ENCODE measurements at regions not wholly inside any gene's neighbourhood (a gene's known extent, or its start where the extent isn't known, plus 50 kb on each side); places are given as distances from the start of the nearest gene placed in this dataset.

DNA sequence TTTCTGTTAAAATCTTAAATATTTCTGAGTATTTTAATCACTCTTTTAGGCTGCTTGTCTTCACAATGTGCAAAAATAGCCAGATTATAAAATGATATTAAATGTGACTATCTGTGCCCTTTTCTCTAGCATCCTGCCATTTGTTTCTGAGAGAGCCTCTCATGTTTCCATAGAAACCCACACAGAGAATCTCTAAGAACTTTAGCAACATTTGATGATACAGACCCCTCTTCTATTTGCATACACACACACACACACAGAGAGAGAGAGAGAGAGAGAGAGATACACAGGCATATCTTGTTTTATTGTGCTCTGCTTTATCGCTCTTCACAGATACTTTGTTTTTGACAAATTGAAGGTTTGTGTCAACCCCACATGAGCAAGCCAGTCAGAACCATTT, 134.5 kb upstream of the DDX18 start:
- DNase-seq = no peak

GRCh38 chr2:117684919-117685318, 129.6 kb upstream of the DDX18 start:
- no peak for DNase-seq

DNA sequence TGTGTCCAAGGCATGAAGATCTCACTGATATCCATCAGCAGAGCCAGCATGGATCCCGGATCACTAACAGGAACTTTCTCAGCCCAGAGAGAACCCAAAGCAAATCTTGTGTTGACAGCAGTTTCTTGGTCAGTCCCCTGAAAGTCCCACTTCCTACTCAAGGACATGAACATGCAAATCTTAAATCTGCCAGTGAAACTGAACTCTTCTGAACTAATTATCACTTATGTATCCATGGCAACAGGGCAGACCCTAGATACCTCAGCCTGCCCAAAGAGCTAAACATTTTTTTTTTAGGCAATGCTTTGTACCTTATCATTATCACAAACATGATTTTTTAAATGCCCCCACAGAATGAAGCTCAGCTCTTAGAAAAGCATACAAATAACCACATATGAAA, 127.8 kb upstream of the DDX18 start:
- DNase-seq = no peak

DNA sequence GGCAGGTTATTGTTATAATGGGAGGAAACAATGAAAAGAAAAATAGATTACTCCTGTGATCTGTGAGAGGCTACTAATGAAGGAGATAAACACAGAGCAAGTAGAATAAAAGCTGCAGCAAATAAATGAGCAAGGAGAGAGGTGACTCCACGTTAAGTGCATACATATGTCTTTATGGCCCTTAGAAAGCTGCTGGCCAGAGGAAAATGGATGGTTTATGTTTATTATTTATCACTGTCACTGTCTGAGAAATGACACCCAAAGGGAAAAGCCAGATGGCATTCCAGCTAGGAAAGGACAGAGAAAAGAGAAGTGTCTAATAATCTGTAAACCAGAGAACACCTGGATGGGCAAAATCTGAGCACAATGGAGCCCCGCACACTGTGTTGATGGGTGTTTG, 122.9 kb upstream of the DDX18 start:
- no peak for DNase-seq

GRCh38 chr2:117692001-117692763, 122.3 kb upstream of the DDX18 start:
- no peak for DNase-seq

GRCh38 chr2:117693154-117693553, 121.3 kb upstream of the DDX18 start:
- no peak for DNase-seq

- no peak for DNase-seq
Observed at GRCh38 chr2:117693651-117694050, 120.8 kb upstream of the DDX18 start.

GRCh38 chr2:117698287-117698686, 116.2 kb upstream of the DDX18 start:
- DNase-seq = no peak

DNA sequence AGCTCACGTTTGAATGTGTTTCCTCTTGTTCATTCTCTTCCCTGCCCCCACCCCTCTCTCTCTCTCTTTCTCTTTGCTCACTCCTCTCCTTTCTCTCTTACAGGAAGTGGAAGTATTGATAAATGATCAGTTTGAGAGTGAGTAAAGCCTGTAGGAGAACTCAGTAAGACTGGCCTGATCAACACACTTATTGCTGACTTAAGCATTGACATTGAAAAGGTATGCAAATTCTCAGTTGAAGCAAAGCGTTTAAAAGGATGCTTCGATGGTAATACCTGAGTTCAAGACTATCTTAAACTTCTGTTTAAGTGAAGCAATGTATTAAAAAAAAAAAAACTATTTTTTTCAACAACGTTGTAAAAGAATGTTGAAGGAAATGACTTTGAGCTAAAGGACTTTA, 115.7 kb upstream of the DDX18 start:
- no peak for DNase-seq

GRCh38 chr2:117700471-117700870, 114.0 kb upstream of the DDX18 start:
- no peak for DNase-seq

DNA sequence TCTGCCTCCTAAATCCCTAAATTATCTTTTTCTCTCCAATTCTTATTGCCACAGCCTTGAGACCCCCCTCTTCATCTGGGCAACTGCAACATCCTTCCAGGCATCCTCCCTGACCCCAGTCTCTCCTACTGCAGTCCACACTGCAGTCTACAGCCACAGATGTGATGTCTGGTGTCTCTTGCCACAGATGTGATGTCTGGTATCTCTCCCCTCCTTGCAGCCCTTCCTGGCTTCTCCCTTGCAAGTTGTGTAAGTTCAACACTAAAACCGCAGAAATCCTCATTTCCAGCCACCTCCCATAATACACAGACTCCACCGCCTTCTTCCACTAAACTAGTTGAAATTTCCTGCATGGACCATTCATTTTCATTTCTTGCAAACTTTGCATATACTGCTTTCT, 113.1 kb upstream of the DDX18 start:
- DNase-seq = no peak

DNA sequence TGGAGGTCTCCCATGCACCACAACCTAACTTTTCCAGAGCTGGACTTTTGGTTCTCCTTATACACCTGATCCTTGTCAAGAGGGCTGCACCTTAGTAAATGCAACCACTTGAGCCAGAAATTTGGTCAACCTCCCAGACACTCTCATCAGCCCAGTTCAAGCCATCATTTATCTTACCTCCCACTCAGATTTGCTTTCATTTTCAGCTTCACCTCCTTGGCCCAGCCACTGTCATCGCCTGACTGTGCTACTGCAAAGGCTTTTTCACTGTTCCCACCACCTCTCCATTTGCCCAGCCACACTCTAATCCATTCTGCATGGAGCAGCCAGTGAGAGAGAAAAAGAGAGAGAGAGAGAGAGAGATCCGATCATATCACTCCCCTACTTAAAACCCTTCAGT, 112.4 kb upstream of the DDX18 start:
- peak; percentile 3 for DNase-seq

GRCh38 chr2:117703858-117704257, 110.6 kb upstream of the DDX18 start:
- DNase-seq = no peak

DNA sequence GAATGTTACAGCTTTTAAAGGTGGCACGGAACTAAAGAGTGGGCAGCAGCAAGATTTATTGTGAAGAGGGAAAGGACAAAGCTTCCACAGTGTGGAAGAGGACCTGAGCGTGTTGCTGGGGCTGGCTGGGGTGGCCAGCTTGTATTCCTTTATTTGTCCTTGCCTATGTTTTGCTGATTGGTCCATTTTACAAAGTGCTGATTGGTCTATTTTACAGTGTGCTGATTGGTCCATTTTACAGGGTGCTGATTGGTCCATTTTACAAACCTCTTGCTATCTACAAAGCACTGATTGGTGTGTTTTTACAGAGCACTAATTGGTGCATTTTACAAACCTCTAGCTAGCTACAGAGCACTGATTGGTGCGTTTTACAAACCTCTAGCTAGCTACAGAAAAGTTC, 109.7 kb upstream of the DDX18 start:
- DNase-seq = no peak

DNA sequence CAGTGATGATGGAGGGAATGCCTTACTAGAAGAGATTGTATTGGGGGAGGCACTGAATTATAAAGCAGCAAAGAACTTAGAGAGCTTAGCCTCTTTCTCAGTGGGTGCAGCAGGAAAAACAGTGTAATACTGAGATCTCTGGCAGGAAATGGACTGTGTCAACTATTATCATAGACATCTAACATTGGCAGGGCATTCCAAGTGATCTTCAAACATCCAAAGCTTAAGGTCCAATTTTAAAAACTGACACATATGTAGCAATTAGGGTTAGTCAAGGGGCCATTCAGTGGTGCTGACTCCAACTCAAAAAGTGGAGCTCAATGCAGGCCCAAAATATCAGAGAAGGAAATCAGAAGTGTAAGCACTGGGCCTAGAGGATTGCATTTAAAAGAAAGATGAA, 106.6 kb upstream of the DDX18 start:
- no peak for DNase-seq

DNA sequence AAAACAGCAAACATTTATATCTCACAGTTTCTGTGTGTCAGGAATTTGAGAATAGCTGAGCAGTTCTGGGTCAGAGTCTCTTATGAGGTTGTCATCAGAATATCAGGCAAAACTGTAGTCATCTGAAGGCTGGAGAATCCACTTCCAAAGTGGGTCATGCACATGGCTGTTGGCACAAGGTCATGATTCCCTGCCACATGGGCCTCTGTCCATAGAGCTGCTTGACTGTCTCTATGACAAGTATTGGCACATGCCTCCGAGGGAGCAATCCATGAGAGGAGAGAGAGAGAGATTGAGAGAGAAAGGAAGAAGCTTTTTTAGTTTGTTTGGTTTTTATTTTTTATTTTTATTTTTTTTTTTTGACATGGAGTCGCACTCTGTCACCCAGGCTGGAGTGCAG, 101.8 kb upstream of the DDX18 start:
- DNase-seq = no peak

DNA sequence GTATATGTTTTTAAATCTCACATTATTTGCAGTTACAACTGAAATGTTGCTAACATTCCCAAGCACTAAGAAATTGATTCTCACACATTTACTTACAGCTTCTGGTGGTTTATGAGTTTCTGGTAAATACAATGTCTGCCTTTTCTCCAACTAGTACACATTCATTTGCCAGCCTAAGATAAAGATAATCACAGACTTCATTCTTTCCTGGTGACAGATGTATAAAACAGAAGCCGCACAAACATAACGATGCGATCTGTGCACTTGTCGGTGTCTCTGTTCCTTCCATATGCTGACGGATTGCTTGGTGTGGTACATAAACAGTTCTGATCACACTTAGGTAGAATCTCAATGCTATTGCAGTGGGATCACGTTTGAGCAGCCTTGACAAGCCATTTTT, 100.4 kb upstream of the DDX18 start:
- no peak for DNase-seq

DNA sequence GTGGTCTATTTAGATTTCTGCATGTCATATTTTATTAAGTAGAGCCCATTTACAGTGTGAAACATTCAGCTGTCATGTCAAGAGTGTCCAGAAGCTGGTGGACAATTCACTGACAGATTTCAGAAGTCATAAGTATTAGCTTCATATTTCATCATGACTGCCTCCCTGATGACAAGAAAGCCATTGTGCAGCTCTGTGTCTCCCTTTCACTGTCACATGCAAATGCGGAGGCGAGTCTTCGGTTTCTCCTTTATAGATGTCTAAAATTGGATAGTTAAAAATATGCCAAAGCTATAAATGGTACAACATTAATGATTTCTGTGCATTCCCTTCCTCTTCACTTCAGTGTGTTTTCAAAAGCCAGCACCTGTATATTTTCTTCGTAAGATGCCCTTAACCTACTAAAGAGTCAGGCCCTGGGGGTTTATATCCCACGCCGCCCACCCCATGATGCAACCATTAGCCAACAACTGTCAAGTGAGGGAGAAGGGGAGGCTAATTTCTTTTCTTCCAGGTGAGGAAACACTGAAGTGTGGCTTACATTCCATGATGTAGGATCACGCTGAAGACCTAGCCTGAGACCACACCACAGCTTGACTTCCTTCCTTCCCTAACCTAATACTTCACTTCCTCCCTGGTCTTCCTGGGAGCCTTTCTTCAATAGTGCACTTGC, 99.6 kb upstream of the DDX18 start:
- DNase-seq = no peak

DNA sequence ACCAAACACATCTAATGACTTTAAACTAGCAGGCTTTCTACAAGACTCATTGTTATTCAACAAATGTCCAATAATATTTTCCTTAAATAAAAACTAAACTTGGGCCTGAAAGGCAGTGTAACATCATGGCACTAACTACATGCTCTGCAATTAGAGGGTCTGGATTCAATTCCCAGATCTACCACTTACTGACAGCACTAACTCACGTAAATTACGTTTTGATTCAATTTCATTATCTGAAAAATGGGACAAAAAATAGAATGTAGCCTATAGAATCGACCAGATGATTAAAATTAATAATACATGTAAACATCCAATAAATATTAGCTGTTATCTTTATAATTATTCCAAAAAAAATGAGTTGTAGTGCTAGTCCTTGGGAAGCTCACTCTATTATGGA, 98.0 kb upstream of the DDX18 start:
- no peak for DNase-seq

- no peak for DNase-seq
Observed at GRCh38 chr2:117717072-117717471, 97.4 kb upstream of the DDX18 start.

DNA sequence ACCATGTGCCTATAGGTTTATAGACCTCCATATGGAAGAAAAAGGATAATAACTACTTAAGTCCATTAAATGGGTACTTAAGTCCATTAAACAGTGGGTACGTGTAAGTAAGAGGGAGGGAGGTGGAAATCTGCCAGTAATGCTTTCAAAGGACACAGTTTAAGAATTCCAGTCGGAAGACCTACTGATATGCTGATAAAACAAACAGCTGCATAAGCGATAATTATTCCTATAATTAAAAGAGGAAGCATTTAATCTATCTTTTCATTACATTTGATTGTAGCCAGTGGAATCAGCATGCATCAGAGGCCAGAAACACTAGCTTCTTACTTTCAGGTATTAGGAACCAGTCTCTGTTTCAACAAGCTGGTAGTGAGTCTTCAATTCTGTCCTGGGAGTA, 96.4 kb upstream of the DDX18 start:
- no peak for DNase-seq

DNA sequence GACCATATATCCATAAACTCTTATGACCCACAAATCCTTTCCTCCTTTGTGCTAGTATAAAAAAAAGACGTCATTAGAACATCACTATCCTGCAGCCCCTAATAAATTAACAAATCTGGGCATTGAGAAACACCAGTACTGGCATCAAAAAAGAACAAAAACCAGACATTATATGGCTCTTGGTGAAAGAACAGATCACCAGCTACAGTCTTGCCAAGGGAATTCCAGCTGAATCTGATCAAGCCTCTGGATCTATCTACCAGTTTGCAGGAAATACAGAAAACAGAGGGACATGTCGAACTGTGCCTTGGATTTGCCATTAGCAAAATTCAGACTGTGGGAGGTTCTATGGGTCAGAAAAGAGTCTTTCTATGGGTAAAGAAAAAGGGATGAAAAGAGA, 93.7 kb upstream of the DDX18 start:
- no peak for DNase-seq

GRCh38 chr2:117723483-117723882, 91.0 kb upstream of the DDX18 start:
- no peak for DNase-seq

DNA sequence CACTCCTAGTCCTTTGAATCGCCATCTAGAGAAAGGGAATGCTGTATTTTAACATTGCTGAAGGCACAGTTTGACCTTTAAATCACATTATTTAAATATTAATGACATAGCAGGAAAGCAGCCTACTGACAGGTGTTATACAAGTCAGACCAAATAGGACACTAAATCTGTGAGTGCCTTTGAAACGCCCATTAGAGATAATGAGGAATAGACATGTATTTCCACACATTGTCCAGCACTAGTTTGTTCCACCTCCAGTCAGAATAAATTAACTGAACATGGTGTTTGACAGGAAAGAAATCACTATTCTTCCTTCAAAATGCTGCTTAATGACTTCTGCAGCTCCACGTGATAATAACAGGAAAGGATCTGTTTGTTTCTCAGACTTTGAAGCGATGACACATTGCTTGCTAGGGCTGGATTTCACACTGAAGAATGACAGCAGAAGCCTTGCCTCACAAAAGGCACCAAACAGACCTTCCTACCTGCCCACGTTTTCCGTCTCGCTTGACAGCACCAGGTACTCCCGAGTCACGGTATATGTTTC, 90.5 kb upstream of the DDX18 start:
- no peak for DNase-seq

DNA sequence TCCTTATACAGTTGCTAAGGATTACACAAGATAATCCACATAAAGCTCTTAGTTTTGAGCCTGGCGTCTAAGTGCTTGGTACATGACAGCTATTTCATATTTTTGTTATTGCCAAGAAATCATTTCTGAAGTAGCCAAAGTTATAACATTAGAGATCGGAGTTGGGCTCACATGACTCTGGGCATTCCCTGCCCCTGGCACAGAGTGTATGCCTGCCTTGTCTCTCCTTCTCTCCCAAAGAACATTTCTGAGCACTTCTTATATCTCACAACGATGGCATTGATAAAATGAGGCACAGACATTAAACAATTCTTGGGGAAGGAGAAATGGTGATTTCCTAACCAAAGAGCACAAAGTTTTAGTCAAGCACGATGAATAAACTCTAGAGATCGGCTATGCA, 87.7 kb upstream of the DDX18 start:
- no peak for DNase-seq
